CD4-positive, alpha-beta T cell treated with Interleukin-1 beta for 1 hour (primary cell): ENCODE measurements at regions not wholly inside any gene's neighbourhood (a gene's known extent, or its start where the extent isn't known, plus 50 kb on each side); places are given as distances from the start of the nearest gene placed in this dataset.

Experiments
- DNase-seq, 2 donors: peaks; one replicate each; pipeline ENCODE4 v3.0.0-alpha.2; 2020 to 2022

- no peak for DNase-seq
These were observed 303.4 kb downstream of the RAB28 start for GRCh38 chr4:13180701-13181100.

GRCh38 chr4:13178621-13179020, 305.5 kb downstream of the RAB28 start:
- DNase-seq = no peak

- no peak for DNase-seq
These were observed 307.4 kb downstream of the RAB28 start for GRCh38 chr4:13176741-13177142.

- DNase-seq = no peak
These were observed 309.2 kb downstream of the RAB28 start for GRCh38 chr4:13174926-13175325.

- DNase-seq = no peak
These were observed 310.1 kb downstream of the RAB28 start for GRCh38 chr4:13174001-13174400.

- no peak for DNase-seq
These were observed 312.7 kb downstream of the RAB28 start for GRCh38 chr4:13171292-13172057.

- DNase-seq = no peak
These were observed 314.2 kb downstream of the RAB28 start for GRCh38 chr4:13169731-13170525.

GRCh38 chr4:13168326-13168725, 315.8 kb downstream of the RAB28 start:
- DNase-seq = no peak

- no peak for DNase-seq
These were observed 317.9 kb downstream of the RAB28 start for GRCh38 chr4:13166214-13166613.

- DNase-seq = no peak
These were observed 319.3 kb downstream of the RAB28 start for GRCh38 chr4:13164783-13165331.

- DNase-seq = no peak
These were observed 321.3 kb downstream of the RAB28 start for GRCh38 chr4:13162886-13163285.

- no peak for DNase-seq
These were observed 323.2 kb downstream of the RAB28 start for GRCh38 chr4:13160920-13161319.

- no peak for DNase-seq
These were observed 325.0 kb downstream of the RAB28 start for GRCh38 chr4:13159041-13159620.

- no peak for DNase-seq
These were observed 332.9 kb downstream of the RAB28 start for GRCh38 chr4:13151194-13151593.

- DNase-seq = no peak
These were observed 340.7 kb downstream of the RAB28 start for GRCh38 chr4:13143222-13144070.

GRCh38 chr4:13142726-13143125, 341.4 kb downstream of the RAB28 start:
- DNase-seq = no peak

GRCh38 chr4:13142191-13142590, 341.9 kb downstream of the RAB28 start:
- no peak for DNase-seq

GRCh38 chr4:13137390-13137789, 346.8 kb downstream of the RAB28 start:
- DNase-seq = no peak

- DNase-seq = no peak
These were observed 350.4 kb downstream of the RAB28 start for GRCh38 chr4:13133700-13134099.

- no peak for DNase-seq
These were observed 353.3 kb downstream of the RAB28 start for GRCh38 chr4:13130848-13131247.

- no peak for DNase-seq
These were observed 355.0 kb downstream of the RAB28 start for GRCh38 chr4:13129095-13129494.
